Activated CD8-positive, alpha-beta T cell treated with anti-CD3 and anti-CD28 coated beads, Interleukin-2, amount 10 ng/mL, durations not matched to agents 7 days and 5 days (primary cell): ENCODE measurements at regions not wholly inside any gene's neighbourhood (a gene's known extent, or its start where the extent isn't known, plus 50 kb on each side); places are given as distances from the start of the nearest gene placed in this dataset.
"Not testable (repeated sequence)": the region's sequence is repeated elsewhere in the genome, so short reads cannot be mapped to it uniquely, and the experiment has no call there.

Experiments used
- ATAC-seq: fragments of 150-1000 bp; cut with Tn5 transposase; one replicate; pipeline ENCODE4 v1.10.0; 2021; ENCODE audit warnings: moderate library complexity
- CTCF ChIA-PET: fragments of 350-600 bp; sonication (Branson Sonifier 250); formaldehyde crosslinking; loops from one replicate; lab custom pipeline; 2021; ENCODE audit warnings: antibody characterized with exemption; lab: Charles Lee
- POLR2A ChIA-PET: fragments of 350-600 bp; sonication (Branson Sonifier 250); formaldehyde crosslinking; loops from one replicate; lab custom pipeline; 2021; ENCODE audit warnings: antibody characterized with exemption; lab: Charles Lee
- DNase-seq: peaks from one replicate; pipeline ENCODE4 v3.0.0-alpha.2; 2020
- H3K27ac Mint-ChIP-seq: one replicate; pipeline ENCODE4 v1.8.0; 2021; ENCODE audit warnings: mild to moderate bottlenecking, mixed read lengths
- H3K27me3 Mint-ChIP-seq: one replicate; pipeline ENCODE4 v1.8.0; 2021; ENCODE audit warnings: low read depth, mixed read lengths
- H3K36me3 Mint-ChIP-seq: one replicate; pipeline ENCODE4 v1.8.0; 2021; ENCODE audit warnings: low read depth, mixed read lengths
- H3K4me1 Mint-ChIP-seq: one replicate; pipeline ENCODE4 v1.8.0; 2021; ENCODE audit warnings: low read depth, mixed read lengths
- H3K4me3 Mint-ChIP-seq: one replicate; pipeline ENCODE4 v1.8.0; 2021; ENCODE audit warnings: mild to moderate bottlenecking, mixed read lengths
- H3K9me3 Mint-ChIP-seq: one replicate; pipeline ENCODE4 v1.8.0; 2022; ENCODE audit warnings: mixed read lengths; ENCODE audit not compliant: insufficient read depth

DNA sequence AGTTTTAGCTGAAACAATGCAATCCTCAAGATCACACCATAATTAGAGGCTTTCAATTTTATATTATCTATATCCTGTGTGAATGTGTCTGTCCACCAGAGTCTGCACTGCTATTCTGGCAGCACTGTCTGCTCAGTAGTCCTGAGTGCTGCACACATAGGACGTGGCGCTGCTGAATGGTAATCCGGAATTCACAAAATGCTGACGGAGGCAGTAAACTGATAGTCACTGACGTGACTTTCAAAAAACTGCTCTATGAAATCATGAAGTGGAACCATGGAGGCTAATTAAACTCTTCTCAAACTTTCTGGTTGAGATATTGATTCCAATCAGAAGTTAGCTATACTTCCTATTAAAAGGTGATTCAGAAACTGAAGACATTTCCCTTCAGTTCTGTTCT, 190.8 kb upstream of the NOX3 start:
- Mint-ChIP-seq H3K4me1 (no peaks in the 10 kb centered on the region), H3K27me3 (no peaks in the 10 kb centered on the region), H3K27ac (no peak overlapping the region), H3K4me3 (no peak overlapping the region), H3K9me3 (peaks cover 4% of the 10 kb centered on the region), H3K36me3 (no peaks in the 10 kb centered on the region)
- ATAC-seq, result no peak
- CTCF ChIA-PET, result no interaction called here
- no peak for DNase-seq
- POLR2A ChIA-PET, result no interaction called here

DNA sequence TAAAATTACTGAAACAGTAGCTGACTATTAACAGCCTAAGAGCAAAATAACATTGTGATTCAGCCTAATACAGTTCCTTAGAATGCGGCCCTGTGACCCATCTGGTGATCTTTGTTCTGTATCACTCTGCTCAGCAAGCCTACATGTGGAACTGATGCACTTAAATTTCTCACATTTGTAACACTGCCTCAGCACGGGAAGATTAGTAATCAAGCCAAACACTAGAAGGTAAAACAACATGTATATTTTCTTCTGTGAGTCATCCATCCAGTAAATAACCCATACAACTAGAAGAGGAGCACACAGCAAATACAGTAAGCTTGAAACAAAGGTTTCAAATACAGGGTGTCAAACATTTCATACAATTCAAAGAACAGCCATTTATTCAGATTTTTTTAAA, 189.7 kb upstream of the NOX3 start:
- Mint-ChIP-seq H3K4me3 (no peak overlapping the region), H3K36me3 (no peaks in the 10 kb centered on the region), H3K27me3 (no peaks in the 10 kb centered on the region), H3K9me3 (peaks cover 4% of the 10 kb centered on the region), H3K4me1 (no peaks in the 10 kb centered on the region), H3K27ac (no peak overlapping the region)
- CTCF ChIA-PET, result no interaction called here
- no peak for ATAC-seq
- POLR2A ChIA-PET, result no interaction called here
- DNase-seq, result no peak

DNA sequence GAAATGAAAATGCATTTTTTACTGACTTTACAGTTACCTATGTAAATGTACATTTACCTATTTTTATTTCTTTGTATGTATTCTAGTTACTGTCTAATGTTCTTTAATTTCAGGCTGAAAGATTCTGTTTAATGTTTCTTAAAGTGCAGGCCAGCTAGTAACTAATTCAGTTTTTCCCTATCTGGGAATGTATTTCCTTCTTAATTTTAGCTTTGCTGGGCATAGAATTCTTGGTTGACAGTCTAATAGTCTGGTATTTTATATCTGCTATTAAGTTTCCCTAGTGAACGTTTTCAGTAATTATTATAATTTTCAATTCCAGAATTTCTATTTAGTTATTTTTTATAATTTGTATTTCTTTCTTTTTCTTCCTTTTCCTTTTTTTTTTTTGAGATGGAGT, 186.0 kb upstream of the NOX3 start:
- ChIA-PET CTCF (no interaction called here), POLR2A (no interaction called here)
- no peaks in the 10 kb centered on the region for H3K36me3 Mint-ChIP-seq
- H3K9me3 Mint-ChIP-seq, result peaks cover 4% of the 10 kb centered on the region
- no peak overlapping the region for H3K27ac Mint-ChIP-seq
- ATAC-seq (no peak), DNase-seq (no peak)
- no peaks in the 10 kb centered on the region for H3K4me1 Mint-ChIP-seq
- no peaks in the 10 kb centered on the region for H3K27me3 Mint-ChIP-seq
- no peak overlapping the region for H3K4me3 Mint-ChIP-seq

DNA sequence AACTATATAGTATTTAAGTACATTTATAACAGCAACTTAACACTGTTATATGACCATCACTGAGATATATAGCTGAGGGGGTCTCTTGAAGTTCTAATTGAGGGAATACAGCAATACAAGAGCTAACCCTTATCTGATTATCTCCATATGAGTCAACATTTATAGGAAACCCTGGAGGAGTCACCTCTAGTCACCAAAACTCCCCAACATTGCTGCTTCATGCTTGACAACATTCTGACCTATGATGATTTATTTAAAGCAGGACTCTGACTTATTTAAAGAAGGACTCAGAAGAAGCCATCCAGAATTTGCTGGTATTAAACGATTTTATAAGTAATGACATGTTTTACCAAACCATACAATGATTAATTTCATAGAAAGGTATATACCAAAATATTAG, 182.6 kb upstream of the NOX3 start:
- DNase-seq (no peak), ATAC-seq (no peak)
- H3K4me3 Mint-ChIP-seq, result no peak overlapping the region
- ChIA-PET CTCF (no interaction called here), POLR2A (no interaction called here)
- no peaks in the 10 kb centered on the region for H3K9me3 Mint-ChIP-seq
- H3K4me1 Mint-ChIP-seq, result no peaks in the 10 kb centered on the region
- H3K36me3 Mint-ChIP-seq, result no peaks in the 10 kb centered on the region
- no peak overlapping the region for H3K27ac Mint-ChIP-seq
- no peaks in the 10 kb centered on the region for H3K27me3 Mint-ChIP-seq

DNA sequence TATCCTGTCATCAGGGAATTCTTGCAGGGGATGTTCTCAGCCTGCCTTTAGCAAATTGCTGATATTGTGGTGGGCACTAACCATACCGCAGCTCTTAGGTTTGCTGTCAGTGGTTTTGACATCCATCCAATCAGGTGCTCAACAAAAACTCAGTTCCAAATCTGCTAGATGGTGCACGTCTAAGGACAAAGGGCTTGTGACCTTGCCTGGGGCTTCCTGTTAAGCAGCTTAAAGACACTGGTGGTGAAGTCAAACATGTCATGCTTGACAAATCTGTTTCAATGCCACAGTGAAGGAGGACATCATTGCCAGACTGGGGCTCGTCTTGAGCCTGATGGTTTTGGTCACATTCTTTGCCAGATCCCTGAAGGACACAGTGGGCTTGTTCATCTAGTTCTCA, 179.8 kb upstream of the NOX3 start:
- POLR2A ChIA-PET, result no interaction called here
- Mint-ChIP-seq H3K4me3 (no peak overlapping the region), H3K36me3 (no peaks in the 10 kb centered on the region), H3K27ac (no peak overlapping the region), H3K9me3 (no peaks in the 10 kb centered on the region), H3K4me1 (no peaks in the 10 kb centered on the region), H3K27me3 (no peaks in the 10 kb centered on the region)
- DNase-seq, result no peak
- no peak for ATAC-seq
- CTCF ChIA-PET, result no interaction called here

DNA sequence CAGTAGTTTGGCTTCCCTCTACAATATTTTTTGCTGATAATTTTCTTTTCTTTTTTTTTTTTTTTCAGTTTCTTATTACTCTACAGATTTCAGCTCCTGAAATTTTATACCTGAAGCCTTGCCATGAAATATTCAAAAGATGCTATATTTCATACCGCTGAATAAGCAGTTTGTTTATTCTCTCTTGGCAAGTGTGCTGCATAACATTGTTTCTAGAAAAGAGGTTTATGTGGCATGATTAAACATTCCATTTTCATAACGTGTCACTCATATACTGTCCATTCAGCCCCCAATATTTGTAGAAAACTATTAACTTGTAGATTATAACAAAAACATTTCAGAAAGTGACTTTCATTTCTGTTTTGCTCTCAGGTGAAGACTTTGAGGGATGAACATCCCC, 174.4 kb upstream of the NOX3 start:
- POLR2A ChIA-PET, result no interaction called here
- ATAC-seq (no peak), DNase-seq (no peak)
- CTCF ChIA-PET, result no interaction called here
- no peak overlapping the region for H3K27ac Mint-ChIP-seq
- H3K27me3 Mint-ChIP-seq, result no peaks in the 10 kb centered on the region
- no peaks in the 10 kb centered on the region for H3K4me1 Mint-ChIP-seq
- H3K9me3 Mint-ChIP-seq, result no peaks in the 10 kb centered on the region
- no peaks in the 10 kb centered on the region for H3K36me3 Mint-ChIP-seq
- no peak overlapping the region for H3K4me3 Mint-ChIP-seq

DNA sequence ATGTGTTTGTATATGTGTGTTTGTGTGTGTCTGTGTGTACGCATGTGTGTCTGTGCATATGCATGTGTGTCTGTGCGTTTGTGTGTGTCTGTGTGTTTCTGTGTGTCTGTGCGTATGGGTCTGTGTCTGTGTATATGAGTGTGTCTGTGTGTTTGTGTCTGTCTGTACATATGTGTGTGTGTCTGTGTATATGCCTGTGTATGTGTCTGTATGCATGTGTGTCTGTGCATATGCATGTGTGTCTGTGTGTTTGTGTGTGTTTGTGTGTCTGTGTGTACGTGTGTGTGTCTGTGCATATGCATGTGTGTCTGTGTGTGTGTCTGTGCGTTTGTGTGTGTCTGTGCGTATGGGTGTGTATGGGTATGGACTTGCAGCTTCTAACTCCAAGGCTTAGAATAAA, 174.0 kb upstream of the NOX3 start:
- CTCF ChIA-PET, result no interaction called here
- ATAC-seq (no peak), DNase-seq (no peak)
- POLR2A ChIA-PET, result no interaction called here
- no peak overlapping the region for H3K4me3 Mint-ChIP-seq
- no peaks in the 10 kb centered on the region for H3K36me3 Mint-ChIP-seq
- H3K9me3 Mint-ChIP-seq, result no peaks in the 10 kb centered on the region
- H3K27ac Mint-ChIP-seq, result no peak overlapping the region
- no peaks in the 10 kb centered on the region for H3K27me3 Mint-ChIP-seq
- H3K4me1 Mint-ChIP-seq, result no peaks in the 10 kb centered on the region

DNA sequence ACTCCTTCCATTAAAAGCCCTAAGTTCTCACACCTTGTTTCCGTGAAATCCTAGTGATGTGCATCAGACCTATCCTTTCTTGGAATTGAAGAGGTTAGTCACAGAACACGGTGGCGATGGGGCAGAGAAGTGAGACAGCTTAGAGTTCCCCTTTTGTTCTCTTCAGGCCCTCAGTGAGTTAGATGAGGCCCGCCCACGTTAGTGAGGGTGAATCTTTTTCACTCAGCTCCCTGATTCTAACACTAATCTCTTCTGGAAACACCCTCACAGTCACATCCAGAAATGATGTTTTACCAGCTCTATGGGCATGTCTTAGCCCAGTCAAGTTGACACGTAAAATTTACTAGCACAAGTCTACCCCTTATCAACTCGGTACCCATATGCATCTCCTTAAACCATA, 172.7 kb upstream of the NOX3 start:
- ChIA-PET CTCF (no interaction called here), POLR2A (interaction anchor here (0.7 kb wide), 1 partner anchor 22 kb away, joined by 4 read pairs; no protein-coding TSS in a partner anchor)
- ATAC-seq (no peak), DNase-seq (no peak)
- H3K9me3 Mint-ChIP-seq, result no peaks in the 10 kb centered on the region
- no peaks in the 10 kb centered on the region for H3K27me3 Mint-ChIP-seq
- H3K36me3 Mint-ChIP-seq, result no peaks in the 10 kb centered on the region
- no peak overlapping the region for H3K4me3 Mint-ChIP-seq
- H3K4me1 Mint-ChIP-seq, result no peaks in the 10 kb centered on the region
- no peak overlapping the region for H3K27ac Mint-ChIP-seq

DNA sequence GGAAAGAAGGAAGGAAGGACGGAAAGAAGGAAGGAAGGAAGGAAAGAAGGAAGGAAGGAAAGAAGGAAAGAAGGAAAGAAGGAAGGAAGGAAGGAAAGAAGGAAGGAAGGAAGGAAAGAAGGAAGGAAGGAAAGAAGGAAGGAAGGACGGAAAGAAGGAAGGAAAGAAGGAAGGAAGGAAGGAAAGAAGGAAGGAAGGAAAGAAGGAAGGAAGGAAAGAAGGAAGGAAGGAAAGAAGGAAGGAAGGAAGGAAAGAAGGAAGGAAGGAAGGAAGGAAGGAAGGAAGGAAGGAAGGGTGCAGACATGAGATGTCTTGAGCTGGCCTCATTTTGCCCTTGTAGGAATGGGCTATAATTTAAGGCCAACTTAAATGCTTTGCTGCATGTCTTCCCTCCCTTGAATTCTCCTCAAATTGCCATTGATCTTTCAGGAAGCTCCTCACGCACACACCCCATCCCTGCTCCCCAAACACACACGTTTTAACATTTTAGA, 172.1 kb upstream of the NOX3 start:
- H3K4me3 Mint-ChIP-seq, H3K36me3 Mint-ChIP-seq, ATAC-seq, H3K27ac Mint-ChIP-seq, H3K9me3 Mint-ChIP-seq, H3K4me1 Mint-ChIP-seq, DNase-seq, H3K27me3 Mint-ChIP-seq, CTCF ChIA-PET: not testable (repeated sequence)
- POLR2A ChIA-PET, result interaction anchor here (0.7 kb wide), 1 partner anchor 22 kb away, joined by 4 read pairs; no protein-coding TSS in a partner anchor

DNA sequence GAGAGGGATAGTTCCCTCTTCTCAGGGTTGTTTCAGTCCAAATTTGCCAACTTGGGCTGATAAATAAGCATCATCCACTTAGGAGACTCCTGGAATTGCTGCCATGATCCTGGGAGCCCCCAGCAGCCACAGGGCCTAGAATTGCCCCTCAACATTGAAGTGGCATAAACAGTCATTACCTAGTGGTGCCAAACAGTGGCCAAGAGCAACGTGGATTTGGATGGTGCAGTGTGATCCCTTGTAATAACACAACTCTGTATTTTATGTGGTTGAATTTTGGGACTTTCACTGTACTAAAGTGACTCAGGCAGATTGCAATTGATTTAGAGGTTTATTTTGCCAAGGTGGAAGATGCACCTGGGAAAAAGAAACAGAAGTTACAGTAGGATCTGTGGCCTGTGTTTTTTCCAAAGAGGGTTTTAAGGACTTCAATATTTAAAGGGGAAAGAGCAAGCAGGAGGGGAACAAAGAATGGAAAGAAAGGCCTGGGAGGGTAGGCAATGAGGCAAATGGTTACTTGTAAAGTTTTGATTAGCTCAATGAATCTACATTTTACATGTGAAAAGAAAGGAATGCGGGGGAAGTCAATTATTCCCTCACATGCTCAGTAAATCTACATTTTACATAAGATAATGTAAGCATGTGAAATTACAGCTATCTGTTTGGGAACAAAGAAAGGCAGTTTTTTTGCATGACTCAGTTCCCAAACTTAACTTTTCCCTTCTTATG, 168.0 kb upstream of the NOX3 start:
- ChIA-PET POLR2A (no interaction called here), CTCF (no interaction called here)
- H3K27me3 Mint-ChIP-seq, result no peaks in the 10 kb centered on the region
- DNase-seq, result no peak
- H3K27ac Mint-ChIP-seq, result no peak overlapping the region
- H3K36me3 Mint-ChIP-seq, result no peaks in the 10 kb centered on the region
- H3K4me1 Mint-ChIP-seq, result no peaks in the 10 kb centered on the region
- no peak overlapping the region for H3K4me3 Mint-ChIP-seq
- ATAC-seq, result no peak
- no peaks in the 10 kb centered on the region for H3K9me3 Mint-ChIP-seq

DNA sequence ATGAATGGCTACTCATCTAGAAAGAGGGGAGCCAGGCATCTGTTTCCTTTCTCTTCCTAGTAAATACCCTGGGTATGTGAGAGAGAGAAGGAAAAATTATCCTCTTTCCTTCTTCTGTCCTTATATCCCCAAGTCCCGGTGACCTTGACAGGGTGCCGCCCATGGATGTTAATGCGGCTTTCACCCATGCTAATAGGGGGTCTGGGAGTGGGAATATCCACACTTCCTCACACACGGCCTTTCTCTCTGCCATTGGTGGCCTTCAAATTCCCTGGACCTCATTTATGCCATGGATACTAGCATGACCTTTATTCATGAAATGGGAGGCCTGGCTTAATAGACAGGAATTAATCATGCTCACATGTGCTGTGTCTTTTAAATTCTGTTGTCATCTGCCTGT, 159.0 kb upstream of the NOX3 start:
- Mint-ChIP-seq H3K27me3 (no peaks in the 10 kb centered on the region), H3K9me3 (peaks cover 27% of the 10 kb centered on the region), H3K4me1 (no peaks in the 10 kb centered on the region), H3K4me3 (no peak overlapping the region), H3K36me3 (no peaks in the 10 kb centered on the region), H3K27ac (no peak overlapping the region)
- POLR2A ChIA-PET, result no interaction called here
- CTCF ChIA-PET, result no interaction called here
- DNase-seq, result no peak
- ATAC-seq, result no peak

DNA sequence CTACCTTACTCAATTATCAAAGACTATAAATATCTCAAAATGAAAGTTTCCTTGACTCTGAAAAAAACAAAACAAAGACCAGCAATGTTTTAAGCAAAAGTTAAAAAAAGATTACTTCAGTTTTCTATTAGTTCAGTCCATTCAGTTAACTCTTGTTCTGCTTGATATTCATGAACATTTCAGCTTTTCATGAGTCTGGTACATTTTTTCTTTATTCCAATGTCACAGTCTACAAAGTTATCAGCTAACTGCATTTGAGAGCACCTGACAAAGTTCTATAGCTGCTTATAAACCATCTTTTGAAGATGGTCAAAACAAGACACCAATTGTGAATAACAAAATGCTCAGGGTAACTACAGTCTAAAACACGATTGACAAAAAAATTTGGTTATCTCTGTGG, 156.1 kb upstream of the NOX3 start:
- no peak overlapping the region for H3K27ac Mint-ChIP-seq
- no peaks in the 10 kb centered on the region for H3K27me3 Mint-ChIP-seq
- ChIA-PET CTCF (no interaction called here), POLR2A (no interaction called here)
- H3K9me3 Mint-ChIP-seq, result peaks cover 27% of the 10 kb centered on the region
- no peak overlapping the region for H3K4me3 Mint-ChIP-seq
- ATAC-seq (no peak), DNase-seq (no peak)
- H3K36me3 Mint-ChIP-seq, result no peaks in the 10 kb centered on the region
- no peaks in the 10 kb centered on the region for H3K4me1 Mint-ChIP-seq

DNA sequence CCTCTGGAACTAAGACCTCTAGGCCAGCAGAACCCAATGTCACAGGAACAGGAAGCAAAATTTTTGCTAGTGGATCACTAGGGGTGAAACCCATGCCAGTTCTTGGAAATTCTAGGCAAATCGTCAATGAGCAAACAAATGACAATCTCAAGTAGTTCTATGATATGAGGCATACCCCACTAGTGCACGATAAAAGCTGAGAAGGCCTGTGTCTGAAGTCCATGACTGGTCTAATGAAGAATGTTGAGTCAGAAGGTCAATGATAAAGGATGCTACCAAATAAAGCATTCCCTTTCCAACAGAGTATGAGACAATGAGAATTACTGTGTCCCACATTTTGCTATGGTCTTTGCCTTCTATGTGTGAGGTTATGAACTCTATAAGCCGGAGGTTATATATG, 149.4 kb upstream of the NOX3 start:
- H3K9me3 Mint-ChIP-seq, result no peaks in the 10 kb centered on the region
- no peak overlapping the region for H3K4me3 Mint-ChIP-seq
- ATAC-seq, result no peak
- H3K27ac Mint-ChIP-seq, result no peak overlapping the region
- DNase-seq, result no peak
- no peaks in the 10 kb centered on the region for H3K36me3 Mint-ChIP-seq
- no peaks in the 10 kb centered on the region for H3K4me1 Mint-ChIP-seq
- ChIA-PET CTCF (no interaction called here), POLR2A (no interaction called here)
- H3K27me3 Mint-ChIP-seq, result no peaks in the 10 kb centered on the region
